K562 (cell line): ENCODE measurements at regions not wholly inside any gene's neighbourhood (a gene's known extent, or its start where the extent isn't known, plus 50 kb on each side); places are given as distances from the start of the nearest gene placed in this dataset.

Source experiments
- ATAC-seq: fragments of 200-7000 bp; cut with Tn5 transposase; 3 replicates; pipeline ENCODE4 v1.9.1; 2020; ENCODE audit warnings: moderate library complexity
- BruUV-seq: library from RNA; stranded (reverse); fragments of 400-500 nt; replicated peaks from 2 replicates; lab custom pipeline; 2021; lab: Mats Ljungman, UMichigan
- CTCF ChIA-PET: fragments of 300-600 bp; formaldehyde crosslinking; extraction: SDS; loops from one replicate; lab custom pipeline; 2021; ENCODE audit warnings: low intra/inter-chr PET ratio; lab: Yijun Ruan, JAX
- POLR2A ChIA-PET: fragments of 300-600, 350-650 bp; sonication (Branson Sonifier 250); formaldehyde crosslinking; extraction: SDS; loops from one replicate; lab custom pipeline; 2021; ENCODE audit warnings: antibody characterized with exemption, inconsistent platforms; lab: Yijun Ruan, JAX
- DNase-seq, 4 experiments: peaks; one replicate each; pipeline versions ENCODE4 v3.0.0 to v3.0.0-alpha.2; 2011 to 2018; ENCODE audit warnings: low spot score in 3 of 4, mixed read lengths in 3 of 4; ENCODE audit errors: extremely low read depth in 1 of 4
- FAIRE-seq: peaks from 2 replicates; lab custom pipeline; 2011; peaks lifted over from hg19 to GRCh38; lab: Jason Lieb, UNC
- H2AFZ ChIP-seq: 2 replicates; pipeline ENCODE4 v1.6.0; 2011; ENCODE audit warnings: low read depth, low read length, control low read depth, inconsistent platforms
- H3K27ac ChIP-seq: fragments of 200-600 bp; 3 replicates; pipeline ENCODE4 v1.8.0; 2011; ENCODE audit warnings: low read depth, mild to moderate bottlenecking, control low read depth, inconsistent platforms, low read length, moderate library complexity, mixed read lengths; ENCODE audit errors: extremely low read depth
- H3K27me3 ChIP-seq, 2 experiments: fragments of 300-600 bp in 1 of 2; 2 replicates in 1 of 2; 3 replicates in 1 of 2; pipeline versions ENCODE4 v1.6.0 to v1.8.0; 2011; ENCODE audit warnings: inconsistent platforms in 2 of 2, low read length in 2 of 2, mild to moderate bottlenecking in 1 of 2, mixed read lengths in 1 of 2, moderate library complexity in 1 of 2; ENCODE audit not compliant: control insufficient read depth in 2 of 2, insufficient read depth in 2 of 2
- H3K36me3 ChIP-seq: fragments of 300-600 bp; 3 replicates; pipeline ENCODE4 v1.8.0; 2011; ENCODE audit warnings: mild to moderate bottlenecking, low read length, inconsistent platforms; ENCODE audit not compliant: control insufficient read depth, insufficient read depth
- H3K4me1 ChIP-seq, 2 experiments: fragments of 200-600 bp in 1 of 2; replicated peaks in 1 of 2; 2 replicates in 1 of 2; 3 replicates in 1 of 2; pipeline versions ENCODE4 v1.5.1 to v1.8.0; 2011; ENCODE audit warnings: inconsistent platforms in 2 of 2, low read length in 2 of 2, mild to moderate bottlenecking in 1 of 2, mixed read lengths in 1 of 2, moderate library complexity in 1 of 2; ENCODE audit not compliant: control insufficient read depth in 2 of 2, insufficient read depth in 2 of 2
- H3K4me2 ChIP-seq: 2 replicates; pipeline ENCODE4 v1.6.1; 2011; ENCODE audit warnings: low read length, control low read depth, inconsistent platforms, mixed read lengths; ENCODE audit not compliant: insufficient read depth
- H3K4me3 ChIP-seq: fragments of 200-600 bp; sonication (generic), shearing (Covaris generic); 2 replicates; pipeline ENCODE4 v1.5.1; 2016; ENCODE audit warnings: control low read depth, inconsistent platforms
- H3K79me2 ChIP-seq: fragments of 200-600 bp; 3 replicates; pipeline ENCODE4 v1.8.0; 2011; ENCODE audit warnings: low read length, inconsistent platforms; ENCODE audit not compliant: control insufficient read depth, insufficient read depth
- H3K9ac ChIP-seq, 2 experiments: 2 replicates each; pipeline versions ENCODE4 v1.6.0 to v1.6.1; 2011; ENCODE audit warnings: low read depth in 2 of 2, low read length in 2 of 2, control low read depth in 1 of 2, inconsistent platforms in 1 of 2, mild to moderate bottlenecking in 1 of 2, mixed read lengths in 1 of 2; ENCODE audit not compliant: insufficient read depth in 1 of 2
- H3K9me1 ChIP-seq: one replicate; pipeline ENCODE4 v1.6.0; 2011; ENCODE audit warnings: inconsistent platforms, mild to moderate bottlenecking, low read length, moderate library complexity; ENCODE audit not compliant: control insufficient read depth, insufficient read depth
- H3K9me3 ChIP-seq: replicated peaks from 2 replicates; pipeline ENCODE4 v1.5.1; 2011; ENCODE audit warnings: low read depth, low read length, inconsistent platforms; ENCODE audit not compliant: control insufficient read depth, insufficient read depth
- H4K20me1 ChIP-seq: replicated peaks from 2 replicates; pipeline ENCODE4 v1.6.1; 2011; ENCODE audit warnings: low read length, inconsistent platforms, mixed read lengths; ENCODE audit not compliant: control insufficient read depth, insufficient read depth
- BRF1 ChIP-seq: IDR thresholded peaks from 3 replicates; pipeline ENCODE4 v1.6.1; 2011; ENCODE audit warnings: borderline replicate concordance, mild to moderate bottlenecking; ENCODE audit not compliant: insufficient read length; ENCODE audit errors: extremely low read depth
- CREB5 ChIP-seq: fragments of 250-450 bp; sonication (Bioruptor Pico); IDR thresholded peaks from 2 replicates; pipeline ENCODE4 v1.5.0; 2020; ENCODE audit warnings: mild to moderate bottlenecking
- JUND ChIP-seq, 2 experiments: IDR thresholded peaks; 2 replicates in 1 of 2; 3 replicates in 1 of 2; pipeline ENCODE4 v1.6.1; 2011; ENCODE audit warnings: borderline replicate concordance in 2 of 2, low read depth in 2 of 2, low read length in 2 of 2, improper control_type of control experiment in 1 of 2, missing biosample characterization in 1 of 2, missing genetic modification characterization in 1 of 2, missing genetic modification reagents in 1 of 2
- MED1 ChIP-seq: sonication (generic); formaldehyde crosslinking; IDR thresholded peaks from 2 replicates; pipeline ENCODE4 v1.8.1; 2023; ENCODE audit warnings: missing genetic modification reagents, borderline replicate concordance
- RBFOX2 ChIP-seq: fragments of 200-400 bp; formaldehyde crosslinking; IDR thresholded peaks from 2 replicates; pipeline ENCODE4 v1.6.1; 2017; ENCODE audit warnings: low read depth, mild to moderate bottlenecking, low read length, moderate library complexity
- RFX1 ChIP-seq: fragments of 450-650 bp; IDR thresholded peaks from 2 replicates; pipeline ENCODE4 v1.6.1; 2016; ENCODE audit warnings: mild to moderate bottlenecking, moderate library complexity
- ZBTB43 ChIP-seq: sonication (generic); formaldehyde crosslinking; IDR thresholded peaks from 2 replicates; pipeline ENCODE4 v1.8.0; 2023; ENCODE audit warnings: mild to moderate bottlenecking, missing genetic modification reagents
- ZHX1 ChIP-seq: fragments of 150-350 bp; conservative IDR thresholded peaks from 2 replicates; pipeline ENCODE4 v1.6.1; 2014; ENCODE audit warnings: low read length
- ZNF253 ChIP-seq: fragments of 250-450 bp; sonication (Bioruptor Pico); conservative IDR thresholded peaks from 2 replicates; pipeline ENCODE4 v1.6.1; 2021; ENCODE audit warnings: mild to moderate bottlenecking
- ZZZ3 ChIP-seq: fragments of 450-650 bp; IDR thresholded peaks from 2 replicates; pipeline ENCODE4 v1.6.1; 2016; ENCODE audit warnings: antibody characterized with exemption, mild to moderate bottlenecking, moderate library complexity
- WGBS: fragments of 100-300 bp; shearing (Covaris generic); methylation state at CpG from one replicate; pipeline ENCODE4 v1.1.6; 2016; ENCODE audit warnings: low coverage, mixed read lengths; ENCODE audit not compliant: insufficient coverage; ENCODE audit errors: missing lambda C conversion rate; 5-methylcytosine and 5-hydroxymethylcytosine counted together
- in situ Hi-C: fragments of 300-500 bp; cut with MboI; formaldehyde crosslinking; loops from 4 replicates; pipeline ENCODE4 v1.15.0; 2018; ENCODE audit warnings: inconsistent platforms, mixed read lengths
- intact Hi-C: fragments of 100-400 bp; cut with micrococcal nuclease; formaldehyde crosslinking; loops from 2 replicates; pipeline ENCODE4 v1.14.2; 2022

GRCh38 chr10:31207636-31208035 is 111.4 kb upstream of the ZEB1 start (continued):
- TF ChIP-seq ZHX1 = no peak
- no peak for TF ChIP-seq RFX1
- TF ChIP-seq MED1 = no peak

GRCh38 chr10:31209478-31209877 is 109.5 kb upstream of the ZEB1 start:
- Histone ChIP-seq H3K79me2 (no peaks in the 10 kb centered on the region), H4K20me1 (no peaks in the 10 kb centered on the region), H3K9me1 (no peaks in the 10 kb centered on the region), H2AFZ (no peak overlapping the region), H3K9ac (no peak overlapping the region), H3K4me3 (no peak overlapping the region), H3K4me2 (no peak overlapping the region), H3K27ac (no peak overlapping the region), H3K36me3 (no peaks in the 10 kb centered on the region), H3K9me3 (no peaks in the 10 kb centered on the region), H3K4me1 (no peaks in the 10 kb centered on the region; a peak in 1 of 5 replicates), H3K27me3 (peaks cover 0 to 18% of the 10 kb centered on the region in 2 experiments; a peak in 3 of 5 replicates)
- no peak for DNase-seq
- intact Hi-C loops (no loop called here), in situ Hi-C loops (no loop called here)
- no TSS peak for BruUV-seq
- no peak for ATAC-seq
- ChIA-PET CTCF (no interaction called here), POLR2A (no interaction called here)
- no peak for FAIRE-seq
- no peak for TF ChIP-seq ZNF253 (CRISPR knock-in tag)
- TF ChIP-seq CREB5 (CRISPR knock-in tag) = no peak
- TF ChIP-seq ZBTB43 (CRISPR knock-in tag) = no peak
- TF ChIP-seq JUND (IDR thresholded peaks at IDR 0.05; ENCODE audit: borderline replicate concordance, low read depth, low read length) = no peak
- TF ChIP-seq JUND (tag; IDR thresholded peaks at IDR 0.05; ENCODE audit: borderline replicate concordance, low read depth, low read length) = no peak
- no peak for TF ChIP-seq ZZZ3
- no peak for TF ChIP-seq RBFOX2
- no peak for TF ChIP-seq BRF1
- WGBS = 2% methylated on average over 7 of the region's 7 CpGs
